Ishikawa (cell line): ENCODE measurements at regions not wholly inside any gene's neighbourhood (a gene's known extent, or its start where the extent isn't known, plus 50 kb on each side); places are given as distances from the start of the nearest gene placed in this dataset.

Experiments used
- RAD21 ChIP-seq: IDR thresholded peaks from 2 replicates; pipeline ENCODE4 v1.6.1; 2012; ENCODE audit warnings: low read depth
- YY1 ChIP-seq: IDR thresholded peaks from 2 replicates; pipeline ENCODE4 v1.6.1; 2012; ENCODE audit warnings: low read depth

DNA sequence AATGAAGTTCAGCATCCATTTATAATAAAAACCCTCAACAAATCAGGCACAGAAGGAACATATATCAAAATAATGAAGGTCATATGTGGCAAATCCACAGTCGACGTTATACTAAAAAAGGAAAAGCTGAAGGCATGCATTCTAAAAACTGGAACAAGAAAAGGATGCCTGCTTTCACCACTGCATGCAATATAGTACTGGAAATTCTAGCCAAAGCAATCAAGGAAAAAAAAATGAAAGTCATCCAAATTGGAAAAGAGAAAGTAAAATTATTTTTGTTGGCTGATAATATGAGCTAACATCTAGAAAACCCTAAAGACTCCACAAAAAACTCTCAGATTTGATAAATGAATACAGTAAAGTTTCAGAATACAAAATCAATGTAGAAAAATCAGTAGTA lies 1123.2 kb downstream of the TBL1XR1 start:
- TF ChIP-seq RAD21 (no peak), YY1 (no peak)
